HG03108 (cell line): ENCODE measurements at regions not wholly inside any gene's neighbourhood (a gene's known extent, or its start where the extent isn't known, plus 50 kb on each side); places are given as distances from the start of the nearest gene placed in this dataset.

Source experiments
- ATAC-seq: cut with Tn5 transposase; IDR thresholded peaks from one replicate; pipeline ENCODE4 v1.9.1; 2021; ENCODE audit warnings: moderate library complexity; ENCODE audit not compliant: unreplicated experiment

DNA sequence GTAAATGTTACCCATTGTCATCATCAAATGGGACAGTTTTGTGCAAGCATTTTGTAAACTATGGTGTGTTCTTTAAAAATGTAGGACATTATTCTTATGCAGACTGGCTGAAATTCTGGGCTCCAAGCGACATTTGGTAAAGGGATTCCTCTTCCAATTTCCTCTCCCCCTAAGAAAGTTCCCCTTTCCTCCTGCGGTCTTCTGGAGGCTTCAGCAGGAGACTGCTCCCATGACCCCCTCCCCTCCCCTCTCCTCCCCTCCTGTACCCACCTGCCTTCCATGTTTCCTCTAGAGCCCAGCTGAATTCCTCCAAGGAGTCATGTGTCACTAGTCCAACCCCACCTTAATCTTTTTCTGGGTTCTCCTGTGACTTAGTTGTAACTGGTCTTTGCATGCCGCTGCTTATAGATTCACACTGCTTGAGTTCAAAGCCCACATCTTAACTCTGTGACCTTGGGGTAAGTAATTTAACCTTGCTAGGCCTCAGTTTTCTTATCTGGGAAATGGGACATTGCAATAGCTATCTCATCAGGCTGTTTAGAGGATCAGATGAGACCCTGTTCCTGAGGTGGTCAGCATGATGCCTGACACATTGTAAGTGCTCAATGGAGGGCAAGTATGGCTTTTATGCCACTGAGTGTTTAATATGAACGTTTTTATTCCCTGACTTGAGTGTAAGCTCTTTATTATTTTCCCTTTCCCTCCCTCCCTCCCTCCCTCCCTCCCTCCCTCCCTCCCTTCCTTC is 69.9 kb upstream of the WDR26 start:
- no peak for ATAC-seq

GRCh38 chr1:224505454-224506093 is 71.0 kb upstream of the WDR26 start:
- ATAC-seq = no peak

DNA sequence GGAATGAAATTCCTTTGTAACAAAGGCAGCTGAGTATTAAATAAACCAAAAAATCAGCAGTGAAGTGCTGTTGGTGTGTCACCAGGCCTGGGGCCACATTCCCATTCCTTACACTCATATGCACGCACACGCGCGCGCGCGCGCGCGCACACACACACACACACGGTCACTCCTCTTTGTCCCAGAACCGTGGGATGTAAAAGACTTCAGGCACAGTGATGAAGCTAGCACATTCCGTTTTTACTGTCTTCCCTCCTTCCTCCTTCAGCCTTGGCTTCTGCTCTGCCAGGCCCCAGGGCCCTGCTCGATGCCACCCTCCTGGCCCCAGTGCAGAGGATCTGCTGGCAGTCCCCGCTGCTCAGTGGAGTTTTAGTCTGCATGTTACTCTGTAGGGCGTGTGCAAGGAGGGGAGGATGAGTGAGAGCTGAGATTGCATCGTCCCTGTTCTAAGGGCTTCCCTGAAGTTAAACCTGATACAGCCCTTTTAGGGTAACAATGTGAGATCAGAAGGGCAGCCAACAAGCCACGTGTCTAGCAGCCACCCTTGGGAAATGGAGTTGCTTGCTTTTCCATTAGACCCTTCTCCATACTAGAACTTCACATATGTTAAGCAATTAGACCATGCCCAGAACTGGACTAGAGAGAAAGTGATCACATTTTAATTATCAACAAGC is 71.7 kb upstream of the WDR26 start:
- no peak for ATAC-seq

- ATAC-seq = no peak
Measured at GRCh38 chr1:224507771-224508523, 73.3 kb upstream of the WDR26 start.

DNA sequence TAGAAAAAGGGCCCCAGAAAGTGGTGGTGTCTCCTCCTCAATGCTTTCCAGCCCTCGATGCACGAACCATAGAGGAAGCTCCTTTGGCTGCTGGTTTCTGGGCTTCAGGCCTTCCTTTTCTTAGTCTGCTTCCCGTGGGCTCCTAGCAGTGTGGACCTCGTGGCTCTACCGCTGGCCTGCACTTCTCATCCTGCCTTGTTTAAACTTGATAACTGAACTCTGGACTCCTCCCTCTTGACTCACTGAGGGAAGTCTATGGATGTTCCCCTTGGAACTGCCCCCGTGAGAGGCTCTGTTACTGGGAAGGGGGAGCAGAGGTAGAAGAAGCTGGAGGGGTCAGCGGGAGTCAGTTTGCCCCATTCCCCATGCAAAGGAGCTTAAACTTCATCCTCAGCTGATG is 75.3 kb upstream of the WDR26 start:
- ATAC-seq = no peak

GRCh38 chr1:224510880-224511645 is 76.5 kb upstream of the WDR26 start:
- no peak for ATAC-seq

GRCh38 chr1:224512600-224513151 is 78.1 kb upstream of the WDR26 start:
- ATAC-seq = no peak

- ATAC-seq = no peak
Measured at GRCh38 chr1:224513383-224513782, 78.8 kb upstream of the WDR26 start.

- ATAC-seq = peak; percentile 88
Measured at GRCh38 chr1:224513787-224514209, 79.2 kb upstream of the WDR26 start.

DNA sequence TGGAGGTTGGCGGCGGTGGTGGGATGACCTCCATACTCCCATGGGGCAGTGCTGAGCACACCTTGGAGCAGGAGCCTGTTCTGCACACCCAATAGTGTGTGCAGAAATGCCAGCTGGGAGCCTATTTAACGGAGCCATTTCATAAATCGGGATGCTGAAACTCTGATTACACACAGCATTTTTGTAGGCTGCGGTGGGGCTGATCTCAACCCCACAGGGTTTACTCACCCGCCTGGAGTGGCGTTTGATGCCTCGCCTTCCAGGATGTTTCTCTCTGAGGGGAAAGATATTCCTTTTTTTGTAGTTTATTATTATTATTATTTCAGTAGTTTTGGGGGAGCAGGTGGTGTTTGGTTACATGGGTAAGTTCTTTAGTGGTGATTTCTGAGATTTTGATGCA is 82.6 kb upstream of the WDR26 start:
- no peak for ATAC-seq

GRCh38 chr1:224518528-224518927 is 83.9 kb upstream of the WDR26 start:
- no peak for ATAC-seq

GRCh38 chr1:224519874-224520273 is 85.3 kb upstream of the WDR26 start:
- ATAC-seq = no peak

GRCh38 chr1:224520808-224521207 is 86.2 kb upstream of the WDR26 start:
- ATAC-seq = no peak

DNA sequence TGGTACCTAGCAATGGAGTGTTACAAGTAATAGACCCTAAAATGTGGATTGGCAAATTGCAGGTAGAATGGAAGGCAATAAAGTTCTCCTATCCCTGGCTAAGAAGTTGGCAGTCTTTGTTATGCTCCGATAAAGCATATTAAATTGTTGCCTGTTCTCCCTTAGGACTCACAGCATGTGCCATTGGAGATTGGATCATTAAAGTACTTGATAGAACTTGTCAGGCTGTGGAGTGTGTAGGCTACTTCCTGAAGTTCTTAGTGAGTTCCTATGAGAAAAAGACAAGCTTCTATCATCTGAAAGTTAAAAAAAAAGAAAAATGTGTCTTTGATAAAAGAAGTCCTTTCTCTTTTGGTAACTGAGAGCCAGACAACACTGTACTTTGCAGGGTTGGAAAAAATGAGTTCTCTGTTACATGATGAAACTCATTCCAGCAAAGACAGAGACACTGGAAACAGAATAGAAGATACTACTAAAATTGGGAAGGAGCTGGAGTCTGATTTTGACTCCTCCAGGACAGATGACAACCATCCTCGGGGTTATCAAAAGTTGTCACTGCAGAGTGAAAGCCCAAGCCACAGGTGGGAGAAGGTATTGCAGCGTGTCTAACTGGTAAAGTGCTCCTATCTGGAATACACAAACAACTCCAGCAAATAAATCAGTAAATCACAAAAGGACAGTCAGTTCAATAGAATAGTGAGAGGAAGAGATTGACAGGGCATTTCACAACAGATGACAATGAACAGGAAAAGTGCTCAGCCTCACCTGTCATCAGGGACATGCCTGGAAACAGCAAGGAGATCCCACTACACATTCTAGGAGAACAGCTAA is 87.5 kb upstream of the WDR26 start:
- no peak for ATAC-seq

DNA sequence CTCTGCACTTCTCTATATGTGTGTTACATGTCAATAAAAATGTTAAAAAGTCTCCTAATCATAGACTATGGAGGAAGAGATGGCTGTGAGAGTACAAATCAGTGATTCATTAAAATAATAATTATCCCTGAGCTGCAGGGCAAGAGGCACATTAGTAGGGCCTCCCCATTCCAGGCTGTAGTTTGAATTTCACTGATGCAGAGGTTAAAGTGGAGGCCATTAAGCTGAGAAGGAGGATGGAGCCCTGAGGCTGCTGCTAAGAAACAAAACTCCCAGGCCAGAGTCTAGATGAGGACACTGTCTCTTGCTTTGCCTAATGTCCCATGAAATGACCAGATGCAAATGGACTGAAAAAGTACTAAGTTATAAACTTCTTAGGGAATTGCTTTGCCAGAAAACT is 89.1 kb upstream of the WDR26 start:
- ATAC-seq = no peak

DNA sequence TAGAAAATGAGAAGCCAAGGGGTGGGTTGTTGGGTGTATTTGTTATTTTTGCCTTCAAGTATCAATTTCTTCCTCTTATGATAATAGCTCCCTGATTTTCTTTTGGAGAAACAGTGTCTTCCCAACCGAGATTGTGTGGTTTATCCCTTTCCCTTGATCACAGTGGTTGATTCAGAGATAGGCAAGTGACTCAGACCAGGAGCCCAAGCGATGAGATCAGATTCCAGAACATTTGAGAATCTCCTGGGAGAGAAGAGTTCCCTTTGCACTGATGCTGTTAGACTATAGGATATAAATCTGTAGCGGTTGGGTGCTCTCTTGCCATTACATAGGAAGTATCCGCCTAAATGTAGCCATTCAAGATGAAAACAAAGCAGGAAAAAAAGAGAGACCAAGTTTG is 90.1 kb upstream of the WDR26 start:
- no peak for ATAC-seq

DNA sequence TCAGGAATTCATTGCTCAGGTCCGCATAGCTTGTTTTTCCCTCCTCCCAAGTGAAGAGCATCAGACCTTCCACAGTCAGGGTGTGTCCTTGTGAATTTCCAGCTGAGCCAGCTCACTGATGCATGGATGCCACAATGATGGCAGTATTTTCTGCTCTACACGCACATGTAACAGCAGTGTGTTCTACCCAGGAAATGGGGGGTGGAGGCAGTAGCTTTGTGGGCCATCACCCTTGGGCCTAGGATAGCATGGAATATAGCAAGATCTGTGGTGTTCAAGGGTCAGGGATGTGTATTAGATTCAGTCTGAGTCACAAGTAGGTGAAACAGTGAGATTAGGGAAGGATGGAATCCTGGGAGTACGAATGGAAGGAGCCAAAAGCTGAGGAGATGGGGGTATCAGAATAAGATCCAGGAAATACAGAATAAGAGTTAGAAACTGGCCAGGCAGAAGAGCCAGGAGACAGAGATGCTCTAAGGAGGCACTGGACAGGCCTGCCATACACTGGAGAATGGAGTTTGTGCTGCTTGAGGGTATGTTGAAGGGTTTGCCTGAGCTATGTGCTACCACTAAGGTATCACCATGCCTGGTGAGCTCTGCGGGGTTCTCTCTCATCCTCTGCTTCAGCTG is 90.6 kb upstream of the CNIH3 start:
- ATAC-seq = no peak

DNA sequence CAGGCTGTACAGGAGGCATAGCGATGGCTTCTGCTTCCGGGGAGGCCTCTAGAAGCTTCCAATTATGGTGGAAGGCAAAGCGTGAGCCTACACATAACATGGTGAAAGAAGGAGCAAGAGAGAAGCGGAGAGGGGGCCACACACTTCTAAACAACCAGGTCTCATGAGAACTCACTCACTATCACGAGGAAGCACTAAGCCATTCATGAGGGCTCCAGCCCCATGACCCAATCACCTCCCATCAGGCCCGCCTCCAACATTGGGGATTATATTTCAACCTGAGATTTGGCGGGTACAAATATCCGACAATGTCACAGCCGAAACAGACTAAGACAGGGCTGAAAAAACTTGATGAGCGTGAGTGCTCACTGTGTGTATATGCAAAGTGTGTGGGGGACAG is 89.3 kb upstream of the CNIH3 start:
- no peak for ATAC-seq

DNA sequence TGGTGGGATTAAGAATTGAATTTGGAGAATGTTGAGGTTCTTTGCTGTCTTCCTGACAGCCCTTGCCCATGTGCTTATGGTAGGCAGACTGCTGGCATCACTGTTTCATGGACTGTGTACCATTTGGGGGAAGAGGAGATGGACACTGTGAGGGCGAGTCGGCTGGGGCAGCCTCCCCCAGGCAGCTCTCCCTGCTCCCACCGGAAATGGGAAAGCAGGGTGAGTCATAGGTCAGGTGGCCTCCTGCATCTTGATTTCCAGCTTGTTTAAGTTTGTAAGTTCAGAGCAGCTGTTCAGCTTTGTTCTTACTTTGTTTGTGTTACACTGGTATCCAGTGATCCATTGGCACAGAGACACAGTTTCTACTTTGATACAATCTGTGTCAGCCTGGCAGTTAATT is 87.2 kb upstream of the CNIH3 start:
- no peak for ATAC-seq
